Stomach (tissue), 8 donors: ENCODE measurements at regions not wholly inside any gene's neighbourhood (a gene's known extent, or its start where the extent isn't known, plus 50 kb on each side); places are given as distances from the start of the nearest gene placed in this dataset.

Source experiments
- DNase-seq, 2 donors: peaks; one replicate each; pipeline versions ENCODE4 v3.0.0 to v3.0.0-alpha.2; 2013 to 2019
- H3K27ac ChIP-seq, 5 donors: fragments of 200-600 bp in 4 of 5; sonication (generic) in 4 of 5; one replicate each; pipeline ENCODE4 v1.5.1; 2013 to 2019; ENCODE audit warnings: mild to moderate bottlenecking in 1 of 5, moderate library complexity in 1 of 5
- H3K27me3 ChIP-seq, 3 donors: fragments of 200-600 bp; sonication (generic); one replicate each; pipeline ENCODE4 v1.5.1; 2017 to 2019; ENCODE audit warnings: mixed run types in 1 of 3
- H3K36me3 ChIP-seq, 4 donors: fragments of 200-600 bp; sonication (generic); 1 replicate in 3 of 4; 2 replicates in 1 of 4; pipeline ENCODE4 v1.5.1; 2016 to 2019
- H3K4me1 ChIP-seq, 4 donors: fragments of 200-600 bp; sonication (generic); one replicate each; pipeline ENCODE4 v1.5.1; 2016 to 2019
- H3K4me3 ChIP-seq, 4 donors: fragments of 200-600 bp; sonication (generic) in 3 of 4; one replicate each; pipeline ENCODE4 v1.5.1; 2016 to 2019; ENCODE audit warnings: mild to moderate bottlenecking in 1 of 4
- H3K9me3 ChIP-seq, 4 donors: fragments of 200-600 bp; sonication (generic); one replicate each; pipeline ENCODE4 v1.5.1; 2016 to 2019
- CTCF ChIP-seq, 7 experiments: fragments of 450-650 bp in 4 of 7; fragments of 200-600 bp in 3 of 7; sonication (generic) in 3 of 7; IDR thresholded peaks; one replicate each; pipeline ENCODE4 v1.5.1; 2016 to 2019; ENCODE audit warnings: antibody characterized with exemption in 7 of 7, control low read depth in 2 of 7, mild to moderate bottlenecking in 1 of 7
- EP300 ChIP-seq: sonication (generic); formaldehyde crosslinking; IDR thresholded peaks from one replicate; pipeline ENCODE4 v1.6.1; 2017; ENCODE audit warnings: antibody characterized with exemption
- POLR2A ChIP-seq, 4 donors: fragments of 450-650 bp; IDR thresholded peaks; one replicate each; pipeline ENCODE4 v1.6.1; 2016; ENCODE audit warnings: antibody characterized with exemption in 4 of 4, control low read depth in 2 of 4, mild to moderate bottlenecking in 1 of 4, moderate library complexity in 1 of 4
- POLR2AphosphoS5 ChIP-seq, 3 donors: sonication (generic); formaldehyde crosslinking; IDR thresholded peaks; one replicate each; pipeline ENCODE4 v1.6.1; 2016; ENCODE audit warnings: antibody characterized with exemption in 3 of 3
- WGBS, 5 donors: extraction: QIAGEN DNeasy Blood & Tissue Kit in 3 of 5; methylation state at CpG; one replicate each; pipeline versions ENCODE4 v1.1.5 to v1.1.7; 2013 to 2018; 5-methylcytosine and 5-hydroxymethylcytosine counted together
- intact Hi-C: fragments of 100-400 bp; cut with DNase I; formaldehyde crosslinking; loops from one replicate; pipeline ENCODE4 v1.15.1; 2023; ENCODE audit warnings: low total_unique reads
- donor health status: healthy with polysubstance abuse.
- donor health status: Bipolar disorder and iron deficiency.
- donor health status: healthy.

DNA sequence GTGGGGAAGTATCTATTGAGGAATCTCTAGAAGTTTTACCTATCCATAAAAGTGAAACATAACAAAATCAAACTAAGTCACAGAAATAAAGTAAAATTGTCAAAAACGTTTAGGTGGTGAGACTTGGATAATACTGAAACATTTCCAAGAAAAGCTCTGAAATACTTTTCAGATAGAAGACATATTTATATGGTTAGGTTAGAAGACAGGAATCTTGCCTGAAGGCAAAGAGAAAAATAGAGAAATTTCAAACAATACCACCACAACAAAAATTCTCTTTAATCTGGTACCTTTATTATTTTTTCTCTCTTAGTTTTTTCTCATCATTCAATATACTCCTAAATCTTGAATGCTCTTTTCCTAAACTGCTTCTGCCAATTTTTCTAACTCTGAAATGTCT is 222.7 kb upstream of the PLSCR5 start:
- no peaks in the 10 kb centered on the region for H3K4me1 ChIP-seq
- DNase-seq = no peak
- TF ChIP-seq CTCF (IDR thresholded peaks at IDR 0.05) (no peak), POLR2AphosphoS5 (IDR thresholded peaks at IDR 0.05) (no peak), POLR2A (IDR thresholded peaks at IDR 0.05) (no peak), EP300 (no peak)
- no peaks in the 10 kb centered on the region for H3K9me3 ChIP-seq
- intact Hi-C loops = no loop called here
- no peak overlapping the region for H3K4me3 ChIP-seq
- H3K36me3 ChIP-seq = no peaks in the 10 kb centered on the region
- WGBS, 5 donors = 9 to 18% (median 11%) methylated on average over 1 of the region's 1 CpG
- H3K27me3 ChIP-seq = no peaks in the 10 kb centered on the region
- H3K27ac ChIP-seq = no peak overlapping the region

- H3K4me3 ChIP-seq = no peak overlapping the region
- 18 to 60% (median 40%) methylated on average over 1 of the region's 1 CpG for WGBS, 5 donors
- H3K27me3 ChIP-seq = no peaks in the 10 kb centered on the region
- intact Hi-C loops = no loop called here
- no peaks in the 10 kb centered on the region for H3K36me3 ChIP-seq
- no peaks in the 10 kb centered on the region for H3K9me3 ChIP-seq
- DNase-seq = no peak
- TF ChIP-seq POLR2AphosphoS5 (IDR thresholded peaks at IDR 0.05) (no peak), CTCF (IDR thresholded peaks at IDR 0.05) (no peak), EP300 (no peak), POLR2A (IDR thresholded peaks at IDR 0.05) (no peak)
- no peak overlapping the region for H3K27ac ChIP-seq
- H3K4me1 ChIP-seq = no peaks in the 10 kb centered on the region
Measured at GRCh38 chr3:146823622-146824021, 218.5 kb upstream of the PLSCR5 start.

GRCh38 chr3:146818866-146819265 is 213.7 kb upstream of the PLSCR5 start:
- WGBS, 5 donors = 66 to 82% (median 70%) methylated on average over 3 of the region's 3 CpGs
- Histone ChIP-seq H3K9me3 (no peaks in the 10 kb centered on the region), H3K4me1 (no peaks in the 10 kb centered on the region), H3K27me3 (no peaks in the 10 kb centered on the region), H3K36me3 (no peaks in the 10 kb centered on the region), H3K4me3 (no peak overlapping the region), H3K27ac (no peak overlapping the region)
- TF ChIP-seq POLR2A (IDR thresholded peaks at IDR 0.05) (no peak), CTCF (IDR thresholded peaks at IDR 0.05) (no peak), EP300 (no peak), POLR2AphosphoS5 (IDR thresholded peaks at IDR 0.05) (no peak)
- intact Hi-C loops = no loop called here
- no peak for DNase-seq

GRCh38 chr3:146818301-146818700 is 213.2 kb upstream of the PLSCR5 start:
- Histone ChIP-seq H3K4me1 (no peaks in the 10 kb centered on the region), H3K36me3 (no peaks in the 10 kb centered on the region), H3K27me3 (no peaks in the 10 kb centered on the region), H3K4me3 (no peak overlapping the region), H3K9me3 (no peaks in the 10 kb centered on the region), H3K27ac (no peak overlapping the region)
- TF ChIP-seq CTCF (IDR thresholded peaks at IDR 0.05) (no peak), EP300 (no peak), POLR2AphosphoS5 (IDR thresholded peaks at IDR 0.05) (no peak), POLR2A (IDR thresholded peaks at IDR 0.05) (no peak)
- 52 to 66% (median 60%) methylated on average over 4 of the region's 4 CpGs for WGBS, 5 donors
- intact Hi-C loops = no loop called here
- no peak for DNase-seq
